Progenitor cell of endocrine pancreas (in vitro differentiated cells): ENCODE measurements at regions not wholly inside any gene's neighbourhood (a gene's known extent, or its start where the extent isn't known, plus 50 kb on each side); places are given as distances from the start of the nearest gene placed in this dataset.

Experiments used
- DNase-seq: peaks from one replicate; pipeline ENCODE4 v3.0.0; 2021; ENCODE audit warnings: low spot score; ENCODE audit not compliant: unreplicated experiment
- H3K27ac Mint-ChIP-seq: 2 replicates; pipeline ENCODE4 v1.8.0; 2021; ENCODE audit warnings: mild to moderate bottlenecking, moderate library complexity, mixed read lengths
- H3K27me3 Mint-ChIP-seq: 2 replicates; pipeline ENCODE4 v1.8.0; 2021; ENCODE audit warnings: mixed read lengths
- H3K36me3 Mint-ChIP-seq: 2 replicates; pipeline ENCODE4 v1.8.0; 2022; ENCODE audit warnings: mixed read lengths; ENCODE audit not compliant: insufficient read depth
- H3K4me1 Mint-ChIP-seq: 2 replicates; pipeline ENCODE4 v1.8.0; 2021; ENCODE audit warnings: low read depth, mixed read lengths
- H3K4me3 Mint-ChIP-seq: 2 replicates; pipeline ENCODE4 v1.8.0; 2021; ENCODE audit warnings: low read depth, mild to moderate bottlenecking, moderate library complexity, mixed read lengths
- H3K9me3 Mint-ChIP-seq: 2 replicates; pipeline ENCODE4 v1.8.0; 2021; ENCODE audit warnings: low read depth, mixed read lengths
- CTCF ChIP-seq: fragments of 200-600 bp; sonication (generic); IDR thresholded peaks from one replicate; pipeline ENCODE4 v1.5.0; 2021; ENCODE audit warnings: antibody characterized with exemption, mild to moderate bottlenecking; ENCODE audit not compliant: unreplicated experiment

GRCh38 chr11:134861490-134862104 is 449.6 kb upstream of the B3GAT1 start:
- no peaks in the 10 kb centered on the region for H3K4me1 Mint-ChIP-seq
- H3K36me3 Mint-ChIP-seq = no peaks in the 10 kb centered on the region
- no peaks in the 10 kb centered on the region for H3K9me3 Mint-ChIP-seq
- DNase-seq = no peak
- H3K27ac Mint-ChIP-seq = no peak overlapping the region
- H3K27me3 Mint-ChIP-seq = peaks cover 18% of the 10 kb centered on the region
- H3K4me3 Mint-ChIP-seq = no peak overlapping the region
- peak; percentile 29 for TF ChIP-seq CTCF

DNA sequence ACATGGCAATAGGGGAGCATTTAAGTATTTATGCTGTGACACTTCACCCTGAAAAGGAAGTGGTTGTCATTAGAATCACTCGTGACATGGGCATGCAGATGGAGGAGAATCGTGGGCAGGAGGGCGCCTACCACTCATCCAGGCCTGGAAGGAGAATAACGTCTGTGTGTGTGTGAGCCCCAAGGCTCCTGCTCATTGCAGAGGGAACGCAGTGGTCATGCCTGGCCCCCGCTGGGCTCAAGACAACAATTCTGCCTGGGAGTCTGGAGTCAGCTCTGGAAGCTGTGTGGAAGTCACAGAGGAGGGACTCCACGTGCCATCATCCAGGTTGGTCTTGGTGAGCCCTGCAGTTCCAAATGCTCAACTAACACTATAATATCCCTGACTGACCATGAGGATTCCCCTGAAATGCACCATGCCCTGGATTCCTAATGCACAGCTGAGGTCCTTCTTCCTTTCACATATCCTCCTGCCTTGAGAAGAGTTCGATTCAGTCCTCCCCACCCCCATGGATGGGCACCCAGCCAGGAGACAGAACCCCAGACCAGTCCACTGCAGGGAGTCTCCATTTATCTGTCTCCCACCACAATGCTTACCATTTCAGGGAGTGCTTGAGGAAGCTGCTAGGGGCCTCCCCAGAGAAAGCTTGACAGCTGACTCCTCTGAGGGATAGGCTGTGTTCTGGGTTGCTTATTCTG is 446.9 kb upstream of the B3GAT1 start:
- TF ChIP-seq CTCF = no peak
- no peak overlapping the region for H3K27ac Mint-ChIP-seq
- no peaks in the 10 kb centered on the region for H3K36me3 Mint-ChIP-seq
- no peak for DNase-seq
- peaks cover 11% of the 10 kb centered on the region for H3K27me3 Mint-ChIP-seq
- no peaks in the 10 kb centered on the region for H3K4me1 Mint-ChIP-seq
- no peaks in the 10 kb centered on the region for H3K9me3 Mint-ChIP-seq
- H3K4me3 Mint-ChIP-seq = no peak overlapping the region

DNA sequence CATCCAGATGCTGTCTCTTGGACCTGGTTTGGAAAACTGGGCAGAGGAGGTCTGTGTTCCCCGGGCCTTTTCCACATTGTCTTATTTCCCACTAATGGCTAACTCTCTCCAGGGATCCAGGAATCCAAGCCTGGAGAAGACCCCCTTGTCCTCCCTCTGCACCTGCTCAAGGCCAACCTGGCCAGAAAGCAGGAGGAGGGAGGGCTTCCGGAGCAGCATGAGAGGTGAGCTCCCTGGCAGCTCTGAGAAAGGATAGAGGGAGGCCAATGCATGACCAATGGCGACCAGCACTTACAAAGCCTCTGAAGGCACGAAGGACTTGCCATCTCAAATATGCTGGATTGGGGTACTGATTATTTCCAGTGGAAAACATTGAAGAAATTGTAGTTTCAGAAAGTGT is 445.0 kb upstream of the B3GAT1 start:
- no peak for TF ChIP-seq CTCF
- H3K27ac Mint-ChIP-seq = no peak overlapping the region
- peaks cover 20% of the 10 kb centered on the region for H3K27me3 Mint-ChIP-seq
- no peak overlapping the region for H3K4me3 Mint-ChIP-seq
- no peaks in the 10 kb centered on the region for H3K36me3 Mint-ChIP-seq
- H3K4me1 Mint-ChIP-seq = no peaks in the 10 kb centered on the region
- DNase-seq = no peak
- no peaks in the 10 kb centered on the region for H3K9me3 Mint-ChIP-seq

- Mint-ChIP-seq H3K27ac (no peak overlapping the region), H3K9me3 (no peaks in the 10 kb centered on the region), H3K4me1 (no peaks in the 10 kb centered on the region), H3K36me3 (no peaks in the 10 kb centered on the region), H3K4me3 (no peak overlapping the region), H3K27me3 (peaks cover 20% of the 10 kb centered on the region)
- TF ChIP-seq CTCF = no peak
- no peak for DNase-seq
Measured at GRCh38 chr11:134856056-134856971, 444.3 kb upstream of the B3GAT1 start.
